Caki2 (cell line): ENCODE measurements at regions not wholly inside any gene's neighbourhood (a gene's known extent, or its start where the extent isn't known, plus 50 kb on each side); places are given as distances from the start of the nearest gene placed in this dataset.
A peak's percentile ranks its signal among the peaks of the same experiment; 100 is the strongest.

ENCODE experiments used
- DNase-seq: peaks from one replicate; pipeline ENCODE4 v3.0.0-alpha.2; 2015; ENCODE audit warnings: low read depth
- in situ Hi-C: cut with HindIII; loops from 2 replicates; pipeline ENCODE4 v1.10.0; 2016; ENCODE audit warnings: low sequenced_read_pairs, low pct_unique_long_range_greater_than_20kb, mixed read lengths

- in situ Hi-C loops, result no loop called here
- no peak for DNase-seq
Observed at GRCh38 chr13:99619207-99619606, 117.9 kb downstream of the TM9SF2 start.

GRCh38 chr13:99617474-99618255 lies 116.4 kb downstream of the TM9SF2 start:
- DNase-seq, result peak; percentile 7
- in situ Hi-C loops, result no loop called here

GRCh38 chr13:99614465-99614885 lies 113.2 kb downstream of the TM9SF2 start:
- DNase-seq, result no peak
- in situ Hi-C loops, result no loop called here
